Memory B cell (primary cell): ENCODE measurements at regions not wholly inside any gene's neighbourhood (a gene's known extent, or its start where the extent isn't known, plus 50 kb on each side); places are given as distances from the start of the nearest gene placed in this dataset.

Experiments
- ATAC-seq: fragments of 150-1000 bp; cut with Tn5 transposase; 2 replicates; pipeline ENCODE4 v1.10.0; 2021; ENCODE audit warnings: low read depth, mild to moderate bottlenecking, moderate library complexity
- DNase-seq, 2 donors: peaks; one replicate each; pipeline ENCODE4 v3.0.0; 2022; ENCODE audit warnings: low spot score in 2 of 2
- H3K27ac Mint-ChIP-seq: one replicate; pipeline ENCODE4 v1.8.0; 2022; ENCODE audit warnings: mild to moderate bottlenecking, moderate library complexity, mixed read lengths
- H3K27me3 Mint-ChIP-seq: one replicate; pipeline ENCODE4 v1.8.0; 2022; ENCODE audit warnings: mixed read lengths
- H3K36me3 Mint-ChIP-seq: one replicate; pipeline ENCODE4 v1.8.0; 2022; ENCODE audit warnings: mild to moderate bottlenecking, mixed read lengths
- H3K4me1 Mint-ChIP-seq: one replicate; pipeline ENCODE4 v1.8.0; 2022; ENCODE audit warnings: mixed read lengths
- H3K4me3 Mint-ChIP-seq: one replicate; pipeline ENCODE4 v1.8.0; 2022; ENCODE audit warnings: mild to moderate bottlenecking, moderate library complexity, mixed read lengths
- H3K9me3 Mint-ChIP-seq: one replicate; pipeline ENCODE4 v1.8.0; 2022; ENCODE audit warnings: mixed read lengths

DNA sequence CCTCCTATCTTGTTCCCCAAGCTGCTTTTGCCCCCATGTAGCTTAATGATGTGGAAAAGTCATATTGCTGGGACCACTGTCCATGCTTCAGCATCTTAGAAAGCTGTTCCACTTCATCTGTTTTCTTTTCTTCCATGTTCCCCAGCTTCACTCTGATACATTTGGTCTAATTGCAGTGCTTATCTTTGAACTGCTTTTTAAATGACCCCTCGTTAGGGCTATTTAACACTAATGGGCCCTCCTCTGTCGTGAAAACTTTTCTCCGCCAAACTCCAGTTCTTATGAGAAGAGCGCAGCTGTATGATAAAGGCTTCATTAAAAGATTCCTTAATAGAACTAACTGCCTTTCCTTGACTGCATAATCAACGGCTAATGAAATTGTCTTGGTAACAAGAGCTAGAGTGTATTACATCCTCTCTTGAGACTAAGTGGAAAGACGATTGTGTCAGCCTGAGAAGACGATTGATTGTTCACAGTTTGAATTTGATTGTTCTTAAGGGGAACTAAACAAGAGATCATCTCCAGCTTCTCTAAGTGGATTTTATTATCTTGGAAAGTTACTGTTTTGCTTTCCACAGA, 165.0 kb upstream of the MTNR1B start:
- Mint-ChIP-seq H3K27me3 (peaks cover 1% of the 10 kb centered on the region), H3K4me1 (no peaks in the 10 kb centered on the region), H3K27ac (no peak overlapping the region), H3K9me3 (peaks cover 2% of the 10 kb centered on the region), H3K36me3 (no peaks in the 10 kb centered on the region), H3K4me3 (no peak overlapping the region)
- DNase-seq = no peak
- ATAC-seq = no peak

DNA sequence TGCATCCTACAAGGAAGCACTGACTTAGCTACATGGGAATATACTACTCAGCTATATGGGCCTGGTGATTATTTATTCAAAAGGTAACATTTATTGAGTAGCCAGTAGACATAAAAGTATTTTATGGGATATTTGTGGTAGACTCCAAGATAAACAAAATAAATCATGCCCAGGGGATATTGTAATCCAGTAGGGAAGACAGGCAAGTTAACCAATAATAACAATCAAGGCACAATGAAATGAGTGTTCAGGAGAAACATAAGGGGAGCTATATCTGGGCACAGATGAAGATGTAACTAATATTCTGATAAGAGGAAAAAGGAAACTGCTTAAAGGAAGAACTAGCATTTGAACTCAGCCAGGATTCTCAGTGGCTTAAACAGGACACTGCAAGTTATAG, 161.4 kb upstream of the MTNR1B start:
- H3K4me3 Mint-ChIP-seq = no peak overlapping the region
- H3K27me3 Mint-ChIP-seq = peaks cover 1% of the 10 kb centered on the region
- no peak overlapping the region for H3K27ac Mint-ChIP-seq
- H3K36me3 Mint-ChIP-seq = no peaks in the 10 kb centered on the region
- no peaks in the 10 kb centered on the region for H3K4me1 Mint-ChIP-seq
- DNase-seq (no peak), ATAC-seq (no peak)
- no peaks in the 10 kb centered on the region for H3K9me3 Mint-ChIP-seq

DNA sequence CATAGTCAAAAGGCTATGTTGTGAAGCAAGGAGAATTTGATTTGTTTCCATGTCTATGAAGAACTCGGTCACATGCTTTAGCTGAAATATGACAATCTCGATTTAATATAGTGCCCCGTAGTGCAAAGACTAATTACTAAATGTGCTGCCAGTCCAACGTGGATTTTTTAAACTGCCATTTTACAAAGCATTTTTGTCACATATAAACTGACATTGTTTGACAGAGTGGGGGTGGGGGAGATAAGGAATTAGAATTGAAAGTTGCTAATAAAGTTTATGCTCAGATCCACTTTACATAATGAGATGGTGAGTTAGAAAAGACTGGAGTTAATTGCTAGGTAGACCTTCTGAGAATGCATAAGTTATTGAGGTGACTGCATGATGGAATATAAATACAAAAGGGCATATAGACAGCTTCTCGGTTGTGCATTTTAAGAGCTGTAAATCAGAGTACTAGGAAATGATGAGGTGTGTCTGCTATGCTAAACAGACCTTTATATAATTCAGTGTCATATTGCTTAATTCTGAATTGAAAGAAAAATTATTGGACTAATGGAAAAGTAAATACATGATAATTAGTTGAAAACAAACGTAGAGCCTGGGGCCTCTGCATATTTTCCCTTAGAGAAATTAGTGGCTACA, 158.9 kb upstream of the MTNR1B start:
- H3K4me3 Mint-ChIP-seq = no peak overlapping the region

GRCh38 chr11:92811341-92811740, 158.1 kb upstream of the MTNR1B start:
- no peak overlapping the region for H3K4me3 Mint-ChIP-seq
- H3K4me1 Mint-ChIP-seq = no peaks in the 10 kb centered on the region
- no peak overlapping the region for H3K27ac Mint-ChIP-seq
- H3K9me3 Mint-ChIP-seq = no peaks in the 10 kb centered on the region
- DNase-seq = no peak
- H3K27me3 Mint-ChIP-seq = peaks cover 1% of the 10 kb centered on the region
- no peak for ATAC-seq
- no peaks in the 10 kb centered on the region for H3K36me3 Mint-ChIP-seq

More for the DNA sequence above, 158.9 kb upstream of the MTNR1B start:
- Mint-ChIP-seq H3K9me3 (no peaks in the 10 kb centered on the region), H3K27ac (no peak overlapping the region), H3K4me1 (no peaks in the 10 kb centered on the region), H3K36me3 (no peaks in the 10 kb centered on the region), H3K27me3 (peaks cover 1% of the 10 kb centered on the region)
- DNase-seq (no peak), ATAC-seq (no peak)

GRCh38 chr11:92812841-92813240, 156.6 kb upstream of the MTNR1B start:
- H3K27me3 Mint-ChIP-seq = no peaks in the 10 kb centered on the region
- DNase-seq = no peak
- no peaks in the 10 kb centered on the region for H3K4me1 Mint-ChIP-seq
- no peaks in the 10 kb centered on the region for H3K36me3 Mint-ChIP-seq
- H3K27ac Mint-ChIP-seq = no peak overlapping the region
- H3K4me3 Mint-ChIP-seq = no peak overlapping the region
- ATAC-seq = no peak
- peaks cover 1% of the 10 kb centered on the region for H3K9me3 Mint-ChIP-seq

DNA sequence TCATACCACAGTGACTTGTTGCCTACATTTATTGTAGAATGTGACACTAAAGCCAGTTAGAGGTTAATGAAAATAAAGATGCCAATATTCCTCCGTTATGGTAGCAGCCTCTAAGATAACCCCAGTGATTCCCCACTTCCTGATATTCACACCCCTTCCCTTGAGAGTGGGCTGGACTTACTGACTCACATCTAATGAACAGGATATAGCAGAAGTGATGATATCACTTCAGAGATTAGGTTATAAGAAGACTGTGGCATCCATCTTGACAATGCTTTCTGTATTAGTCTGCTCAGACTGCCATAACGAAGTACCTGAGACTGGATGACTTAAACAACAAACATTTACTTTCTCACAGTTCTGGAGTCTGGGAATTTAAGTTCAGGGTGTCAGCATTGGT, 149.6 kb upstream of the MTNR1B start:
- ATAC-seq (no peak), DNase-seq (no peak)
- no peaks in the 10 kb centered on the region for H3K27me3 Mint-ChIP-seq
- no peaks in the 10 kb centered on the region for H3K36me3 Mint-ChIP-seq
- no peak overlapping the region for H3K27ac Mint-ChIP-seq
- H3K9me3 Mint-ChIP-seq = peaks cover 3% of the 10 kb centered on the region
- no peak overlapping the region for H3K4me3 Mint-ChIP-seq
- H3K4me1 Mint-ChIP-seq = no peaks in the 10 kb centered on the region

GRCh38 chr11:92820860-92821259, 148.6 kb upstream of the MTNR1B start:
- ATAC-seq = no peak
- Mint-ChIP-seq H3K4me3 (no peak overlapping the region), H3K36me3 (no peaks in the 10 kb centered on the region), H3K27ac (no peak overlapping the region), H3K27me3 (no peaks in the 10 kb centered on the region), H3K9me3 (peaks cover 3% of the 10 kb centered on the region), H3K4me1 (no peaks in the 10 kb centered on the region)
- DNase-seq = no peak

GRCh38 chr11:92822410-92822809, 147.0 kb upstream of the MTNR1B start:
- Mint-ChIP-seq H3K27me3 (no peaks in the 10 kb centered on the region), H3K36me3 (no peaks in the 10 kb centered on the region), H3K4me3 (no peak overlapping the region), H3K4me1 (no peaks in the 10 kb centered on the region), H3K9me3 (peaks cover 2% of the 10 kb centered on the region), H3K27ac (no peak overlapping the region)
- no peak for DNase-seq
- no peak for ATAC-seq

GRCh38 chr11:92826136-92826535, 143.3 kb upstream of the MTNR1B start:
- H3K4me3 Mint-ChIP-seq = no peak overlapping the region
- H3K27me3 Mint-ChIP-seq = peaks cover 4% of the 10 kb centered on the region
- no peaks in the 10 kb centered on the region for H3K36me3 Mint-ChIP-seq
- no peak overlapping the region for H3K27ac Mint-ChIP-seq
- no peaks in the 10 kb centered on the region for H3K4me1 Mint-ChIP-seq
- H3K9me3 Mint-ChIP-seq = peaks cover 2% of the 10 kb centered on the region
- no peak for ATAC-seq
- no peak for DNase-seq

- H3K9me3 Mint-ChIP-seq = peaks cover 2% of the 10 kb centered on the region
- H3K4me3 Mint-ChIP-seq = no peak overlapping the region
- no peaks in the 10 kb centered on the region for H3K4me1 Mint-ChIP-seq
- ATAC-seq (no peak), DNase-seq (no peak)
- no peaks in the 10 kb centered on the region for H3K36me3 Mint-ChIP-seq
- no peak overlapping the region for H3K27ac Mint-ChIP-seq
- peaks cover 4% of the 10 kb centered on the region for H3K27me3 Mint-ChIP-seq
Observed at GRCh38 chr11:92826603-92827002, 142.8 kb upstream of the MTNR1B start.

DNA sequence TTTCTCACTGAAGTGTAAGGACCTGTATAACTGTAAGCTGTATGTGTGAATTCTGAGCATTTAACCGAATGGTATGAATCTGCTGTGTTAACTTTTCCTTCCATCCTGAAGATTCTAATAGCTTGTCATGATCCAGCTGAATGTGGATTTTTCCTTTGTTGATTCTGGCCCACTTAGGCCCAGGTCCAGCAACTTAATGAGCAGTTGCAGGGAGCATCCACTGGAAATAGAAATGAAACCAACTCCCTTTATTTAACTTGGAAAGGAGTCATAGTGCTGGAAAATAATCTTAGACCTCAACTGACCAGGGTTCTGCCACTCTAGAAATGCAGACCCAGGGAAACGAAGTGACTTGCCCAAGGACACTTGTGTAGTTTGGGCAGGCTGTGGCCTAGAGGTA, 142.3 kb upstream of the MTNR1B start:
- Mint-ChIP-seq H3K27me3 (peaks cover 5% of the 10 kb centered on the region), H3K27ac (no peak overlapping the region), H3K4me3 (no peak overlapping the region), H3K4me1 (no peaks in the 10 kb centered on the region), H3K9me3 (peaks cover 4% of the 10 kb centered on the region), H3K36me3 (no peaks in the 10 kb centered on the region)
- DNase-seq (no peak), ATAC-seq (no peak)

- no peak for DNase-seq
- H3K9me3 Mint-ChIP-seq = peaks cover 2% of the 10 kb centered on the region
Observed at GRCh38 chr11:92828556-92828955, 140.9 kb upstream of the MTNR1B start.

DNA sequence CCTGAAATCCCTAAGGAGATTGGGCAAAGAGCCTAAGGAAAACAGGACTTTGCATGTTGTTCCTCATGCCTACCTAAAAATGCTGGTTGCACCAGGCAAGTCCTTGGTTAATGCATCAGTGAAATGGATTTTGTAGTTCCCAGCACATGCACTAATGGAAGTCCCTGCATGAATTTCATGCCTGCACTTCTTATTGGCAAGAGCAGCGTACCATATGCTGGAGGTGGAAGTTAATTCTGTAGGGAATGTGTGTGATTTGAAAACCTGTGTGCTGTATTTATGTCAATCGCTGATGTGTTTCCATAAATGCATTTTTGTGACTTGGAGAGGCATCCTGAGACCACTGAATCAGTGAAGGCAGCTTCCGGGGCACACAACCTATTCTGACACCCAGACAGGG, 140.3 kb upstream of the MTNR1B start:
- H3K4me1 Mint-ChIP-seq = no peaks in the 10 kb centered on the region
- H3K27me3 Mint-ChIP-seq = peaks cover 5% of the 10 kb centered on the region
- H3K27ac Mint-ChIP-seq = no peak overlapping the region
- no peak for ATAC-seq
- peaks cover 2% of the 10 kb centered on the region for H3K9me3 Mint-ChIP-seq
- H3K4me3 Mint-ChIP-seq = no peak overlapping the region
- DNase-seq = no peak
- H3K36me3 Mint-ChIP-seq = no peaks in the 10 kb centered on the region

More at GRCh38 chr11:92828556-92828955, 140.9 kb upstream of the MTNR1B start:
- Mint-ChIP-seq H3K27ac (no peak overlapping the region), H3K27me3 (peaks cover 5% of the 10 kb centered on the region), H3K4me3 (no peak overlapping the region), H3K36me3 (no peaks in the 10 kb centered on the region), H3K4me1 (no peaks in the 10 kb centered on the region)
- no peak for ATAC-seq

- Mint-ChIP-seq H3K4me1 (no peaks in the 10 kb centered on the region), H3K27me3 (peaks cover 5% of the 10 kb centered on the region), H3K27ac (no peak overlapping the region), H3K36me3 (no peaks in the 10 kb centered on the region), H3K9me3 (peaks cover 2% of the 10 kb centered on the region), H3K4me3 (no peak overlapping the region)
- ATAC-seq (no peak), DNase-seq (no peak)
Observed at GRCh38 chr11:92829671-92830070, 139.8 kb upstream of the MTNR1B start.
